Neuron (in vitro differentiated cells): ENCODE measurements at regions not wholly inside any gene's neighbourhood (a gene's known extent, or its start where the extent isn't known, plus 50 kb on each side); places are given as distances from the start of the nearest gene placed in this dataset.

Experiments
- H2AFZ ChIP-seq: one replicate; pipeline ENCODE4 v1.6.1; 2013; ENCODE audit warnings: low read depth, mild to moderate bottlenecking, inconsistent platforms, low read length, moderate library complexity
- H3K27me3 ChIP-seq: one replicate; pipeline ENCODE4 v1.6.1; 2013; ENCODE audit warnings: low read length; ENCODE audit not compliant: insufficient read depth
- H3K36me3 ChIP-seq: one replicate; pipeline ENCODE4 v1.6.1; 2013; ENCODE audit warnings: low read length; ENCODE audit not compliant: insufficient read depth
- H3K4me1 ChIP-seq: one replicate; pipeline ENCODE4 v1.6.1; 2013; ENCODE audit warnings: low read length; ENCODE audit not compliant: insufficient read depth
- H3K4me3 ChIP-seq: 2 replicates; pipeline ENCODE4 v1.5.1; 2013; ENCODE audit warnings: mild to moderate bottlenecking, low read length, moderate library complexity
- H3K9me3 ChIP-seq: one replicate; pipeline ENCODE4 v1.6.1; 2013; ENCODE audit warnings: low read length

GRCh38 chr4:28228561-28229491 lies 1368.2 kb downstream of the STIM2 start:
- Histone ChIP-seq H3K4me1 (peaks cover 13% of the 10 kb centered on the region), H3K36me3 (no peaks in the 10 kb centered on the region), H3K4me3 (no peak overlapping the region), H3K9me3 (no peaks in the 10 kb centered on the region), H3K27me3 (no peaks in the 10 kb centered on the region), H2AFZ (peak overlapping the region; percentile 65)

- H3K4me1 ChIP-seq, result peaks cover 6% of the 10 kb centered on the region
- no peak overlapping the region for H2AFZ ChIP-seq
- no peak overlapping the region for H3K4me3 ChIP-seq
- no peaks in the 10 kb centered on the region for H3K27me3 ChIP-seq
- H3K36me3 ChIP-seq, result no peaks in the 10 kb centered on the region
- H3K9me3 ChIP-seq, result no peaks in the 10 kb centered on the region
Measured at GRCh38 chr4:28232376-28232775, 1371.7 kb downstream of the STIM2 start.

GRCh38 chr4:28232951-28233350 lies 1372.3 kb downstream of the STIM2 start:
- Histone ChIP-seq H3K4me1 (peaks cover 6% of the 10 kb centered on the region), H3K9me3 (no peaks in the 10 kb centered on the region), H3K27me3 (no peaks in the 10 kb centered on the region), H3K36me3 (no peaks in the 10 kb centered on the region), H2AFZ (no peak overlapping the region), H3K4me3 (no peak overlapping the region)

GRCh38 chr4:28233724-28234123 lies 1373.1 kb downstream of the STIM2 start:
- Histone ChIP-seq H2AFZ (no peak overlapping the region), H3K4me3 (no peak overlapping the region), H3K36me3 (no peaks in the 10 kb centered on the region), H3K27me3 (no peaks in the 10 kb centered on the region), H3K4me1 (peaks cover 7% of the 10 kb centered on the region), H3K9me3 (no peaks in the 10 kb centered on the region)

- H3K36me3 ChIP-seq, result no peaks in the 10 kb centered on the region
- H2AFZ ChIP-seq, result no peak overlapping the region
- no peaks in the 10 kb centered on the region for H3K27me3 ChIP-seq
- no peaks in the 10 kb centered on the region for H3K9me3 ChIP-seq
- H3K4me1 ChIP-seq, result peaks cover 6% of the 10 kb centered on the region
- H3K4me3 ChIP-seq, result no peak overlapping the region
Measured at GRCh38 chr4:28238876-28239275, 1378.2 kb downstream of the STIM2 start.

- H2AFZ ChIP-seq, result no peak overlapping the region
- H3K4me3 ChIP-seq, result no peak overlapping the region
Measured at GRCh38 chr4:28241021-28241420, 1380.4 kb downstream of the STIM2 start.

GRCh38 chr4:28247805-28248204 lies 1387.2 kb downstream of the STIM2 start:
- no peaks in the 10 kb centered on the region for H3K36me3 ChIP-seq
- no peaks in the 10 kb centered on the region for H3K27me3 ChIP-seq
- no peak overlapping the region for H2AFZ ChIP-seq
- no peak overlapping the region for H3K4me3 ChIP-seq
- H3K4me1 ChIP-seq, result no peaks in the 10 kb centered on the region
- no peaks in the 10 kb centered on the region for H3K9me3 ChIP-seq

More at GRCh38 chr4:28241021-28241420, 1380.4 kb downstream of the STIM2 start:
- H3K9me3 ChIP-seq, result no peaks in the 10 kb centered on the region
- H3K4me1 ChIP-seq, result peaks cover 6% of the 10 kb centered on the region
- H3K27me3 ChIP-seq, result no peaks in the 10 kb centered on the region
- no peaks in the 10 kb centered on the region for H3K36me3 ChIP-seq

GRCh38 chr4:28248269-28248668 lies 1387.6 kb downstream of the STIM2 start:
- Histone ChIP-seq H3K9me3 (no peaks in the 10 kb centered on the region), H3K27me3 (no peaks in the 10 kb centered on the region), H3K36me3 (no peaks in the 10 kb centered on the region), H3K4me3 (no peak overlapping the region), H3K4me1 (no peaks in the 10 kb centered on the region), H2AFZ (no peak overlapping the region)

GRCh38 chr4:28250646-28251045 lies 1390.0 kb downstream of the STIM2 start:
- Histone ChIP-seq H3K4me1 (no peaks in the 10 kb centered on the region), H3K27me3 (no peaks in the 10 kb centered on the region), H3K36me3 (no peaks in the 10 kb centered on the region), H2AFZ (no peak overlapping the region), H3K9me3 (no peaks in the 10 kb centered on the region), H3K4me3 (no peak overlapping the region)

- Histone ChIP-seq H3K27me3 (no peaks in the 10 kb centered on the region), H3K9me3 (no peaks in the 10 kb centered on the region), H3K36me3 (no peaks in the 10 kb centered on the region), H3K4me1 (no peaks in the 10 kb centered on the region), H3K4me3 (no peak overlapping the region), H2AFZ (no peak overlapping the region)
Measured at GRCh38 chr4:28251831-28252230, 1391.2 kb downstream of the STIM2 start.

- Histone ChIP-seq H3K4me3 (no peak overlapping the region), H3K4me1 (no peaks in the 10 kb centered on the region), H3K9me3 (no peaks in the 10 kb centered on the region), H2AFZ (no peak overlapping the region), H3K36me3 (no peaks in the 10 kb centered on the region), H3K27me3 (no peaks in the 10 kb centered on the region)
Measured at GRCh38 chr4:28254003-28254402, 1393.4 kb downstream of the STIM2 start.

GRCh38 chr4:28256295-28256694 lies 1395.7 kb downstream of the STIM2 start:
- H3K4me3 ChIP-seq, result no peak overlapping the region
- no peaks in the 10 kb centered on the region for H3K4me1 ChIP-seq
- no peaks in the 10 kb centered on the region for H3K36me3 ChIP-seq
- H3K9me3 ChIP-seq, result no peaks in the 10 kb centered on the region
- no peaks in the 10 kb centered on the region for H3K27me3 ChIP-seq
- no peak overlapping the region for H2AFZ ChIP-seq

- Histone ChIP-seq H3K9me3 (no peaks in the 10 kb centered on the region), H3K4me1 (no peaks in the 10 kb centered on the region), H3K36me3 (no peaks in the 10 kb centered on the region), H3K27me3 (no peaks in the 10 kb centered on the region), H3K4me3 (no peak overlapping the region), H2AFZ (no peak overlapping the region)
Measured at GRCh38 chr4:28259951-28260350, 1399.3 kb downstream of the STIM2 start.

GRCh38 chr4:28267166-28267565 lies 1406.5 kb downstream of the STIM2 start:
- H2AFZ ChIP-seq, result no peak overlapping the region
- no peaks in the 10 kb centered on the region for H3K27me3 ChIP-seq
- no peaks in the 10 kb centered on the region for H3K9me3 ChIP-seq
- H3K4me3 ChIP-seq, result no peak overlapping the region
- no peaks in the 10 kb centered on the region for H3K36me3 ChIP-seq
- H3K4me1 ChIP-seq, result no peaks in the 10 kb centered on the region
